ENCODE measurements at regions not wholly inside any gene's neighbourhood (a gene's known extent, or its start where the extent isn't known, plus 50 kb on each side); places are given as distances from the start of the nearest gene placed in this dataset.
"Not testable (repeated sequence)": the region's sequence is repeated elsewhere in the genome, so short reads cannot be mapped to it uniquely, and the experiment has no call there.

DNA sequence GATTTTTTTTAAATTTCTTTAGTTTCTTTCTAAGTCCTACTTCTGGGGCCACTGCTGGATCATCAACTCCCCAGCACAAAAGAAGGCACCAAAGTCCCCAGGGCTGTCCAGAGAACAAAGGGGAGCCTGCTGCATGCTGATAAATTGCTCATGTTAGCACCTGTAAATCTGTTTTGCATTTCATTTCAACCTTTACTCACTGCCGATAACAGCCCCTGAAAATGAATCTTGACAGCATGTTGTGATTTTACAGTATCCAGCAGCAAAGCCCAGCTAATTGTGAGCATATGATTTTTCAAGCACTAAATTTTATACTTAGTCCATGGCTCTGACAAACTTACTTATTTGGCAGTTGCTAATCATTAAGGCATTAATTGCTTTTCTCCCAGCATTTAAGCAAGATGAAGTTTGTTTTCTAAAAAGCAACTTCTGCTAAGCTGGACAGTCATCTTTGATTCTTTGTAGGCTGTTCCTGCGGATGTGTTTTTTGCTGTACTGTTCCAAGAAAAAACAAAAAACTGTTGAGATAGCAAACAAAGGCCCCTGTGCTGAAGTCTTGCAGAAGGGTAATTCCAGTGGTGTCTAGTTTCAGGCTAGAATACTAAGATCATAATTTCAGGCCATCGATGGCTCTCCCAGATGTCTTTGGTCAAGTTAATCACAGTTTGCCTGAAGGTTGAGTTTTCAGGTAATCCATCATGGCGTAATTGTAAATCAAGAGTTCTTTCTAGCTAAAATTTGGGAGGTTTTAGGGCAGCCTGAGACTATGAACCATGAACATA, 73.1 kb upstream of the GAS1 start:
- Histone ChIP-seq H3K4me1 (peaks cover 0 to 12% (median 0%) of the 10 kb centered on the region in 4 donors), H3K9me3 (no peaks in the 10 kb centered on the region), H3K36me3 (no peaks in the 10 kb centered on the region), H3K27me3 (no peaks in the 10 kb centered on the region), H3K4me3 (no peak overlapping the region), H3K27ac (no peak overlapping the region)
- TF ChIP-seq EP300 (IDR thresholded peaks at IDR 0.05) (no peak), POLR2AphosphoS5 (IDR thresholded peaks at IDR 0.05) (no peak), POLR2A (IDR thresholded peaks at IDR 0.05) (no peak)
- TF ChIP-seq, protein P1, sequence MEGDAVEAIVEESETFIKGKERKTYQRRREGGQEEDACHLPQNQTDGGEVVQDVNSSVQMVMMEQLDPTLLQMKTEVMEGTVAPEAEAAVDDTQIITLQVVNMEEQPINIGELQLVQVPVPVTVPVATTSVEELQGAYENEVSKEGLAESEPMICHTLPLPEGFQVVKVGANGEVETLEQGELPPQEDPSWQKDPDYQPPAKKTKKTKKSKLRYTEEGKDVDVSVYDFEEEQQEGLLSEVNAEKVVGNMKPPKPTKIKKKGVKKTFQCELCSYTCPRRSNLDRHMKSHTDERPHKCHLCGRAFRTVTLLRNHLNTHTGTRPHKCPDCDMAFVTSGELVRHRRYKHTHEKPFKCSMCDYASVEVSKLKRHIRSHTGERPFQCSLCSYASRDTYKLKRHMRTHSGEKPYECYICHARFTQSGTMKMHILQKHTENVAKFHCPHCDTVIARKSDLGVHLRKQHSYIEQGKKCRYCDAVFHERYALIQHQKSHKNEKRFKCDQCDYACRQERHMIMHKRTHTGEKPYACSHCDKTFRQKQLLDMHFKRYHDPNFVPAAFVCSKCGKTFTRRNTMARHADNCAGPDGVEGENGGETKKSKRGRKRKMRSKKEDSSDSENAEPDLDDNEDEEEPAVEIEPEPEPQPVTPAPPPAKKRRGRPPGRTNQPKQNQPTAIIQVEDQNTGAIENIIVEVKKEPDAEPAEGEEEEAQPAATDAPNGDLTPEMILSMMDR (IDR thresholded peaks at IDR 0.05) = no peak
- 81 to 91% (median 83%) methylated on average over 4 of the region's 4 CpGs for WGBS, 5 donors
- DNase-seq = no peak
- intact Hi-C loops (cut with DNase I; ENCODE audit: low total_unique reads) = no loop called here

DNA sequence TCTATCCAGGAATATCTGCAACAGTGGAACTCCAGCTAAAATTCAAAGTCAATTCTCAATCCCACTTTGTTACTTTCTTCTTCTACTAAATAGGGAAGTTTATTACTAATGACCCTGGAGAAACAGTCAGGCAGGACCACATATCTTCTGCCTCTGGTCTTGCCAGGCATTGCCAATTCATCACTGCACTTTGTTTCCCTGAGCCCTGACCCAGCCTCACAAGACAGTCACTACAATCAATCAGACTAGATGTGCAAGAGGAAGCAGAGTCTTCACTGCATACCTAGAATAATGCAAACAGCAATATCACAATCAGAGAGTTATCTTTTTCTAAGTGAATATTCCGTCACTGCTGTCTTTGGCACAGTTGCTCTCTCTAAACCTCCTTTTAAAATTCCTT, 74.9 kb upstream of the GAS1 start:
- TF ChIP-seq POLR2A (IDR thresholded peaks at IDR 0.05) (no peak), EP300 (IDR thresholded peaks at IDR 0.05) (no peak)
- H3K9me3 ChIP-seq = no peaks in the 10 kb centered on the region
- WGBS, 5 donors = 38 to 69% (median 48%) methylated on average over 1 of the region's 1 CpG
- H3K4me3 ChIP-seq = no peak overlapping the region
- no peak overlapping the region for H3K27ac ChIP-seq
- peaks cover 0 to 12% (median 0%) of the 10 kb centered on the region in 4 donors for H3K4me1 ChIP-seq
- DNase-seq = no peak
- intact Hi-C loops (cut with DNase I; ENCODE audit: low total_unique reads) = no loop called here
- no peaks in the 10 kb centered on the region for H3K27me3 ChIP-seq
- no peaks in the 10 kb centered on the region for H3K36me3 ChIP-seq

DNA sequence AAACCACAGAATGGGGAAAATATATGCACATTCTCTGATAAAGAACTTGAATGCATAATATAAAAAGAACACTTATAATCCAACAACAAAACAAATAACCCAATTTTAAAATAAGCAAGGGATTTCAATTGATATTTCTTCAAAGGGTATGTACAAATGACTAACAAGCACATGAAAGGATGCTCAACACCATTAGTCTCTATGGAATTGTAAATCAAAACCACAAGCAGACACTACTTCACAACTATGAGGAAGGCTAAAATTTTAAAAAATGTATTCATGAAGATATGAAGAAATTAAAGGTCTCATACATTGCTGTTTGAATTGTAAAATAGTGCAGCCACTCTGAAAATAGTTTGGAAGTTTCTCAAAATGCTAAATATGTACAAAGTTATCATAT, 78.9 kb upstream of the GAS1 start:
- TF ChIP-seq POLR2A (IDR thresholded peaks at IDR 0.05) = no peak
- TF ChIP-seq, protein P1 (IDR thresholded peaks at IDR 0.05) = no peak
- H3K4me3 ChIP-seq = no peak overlapping the region
- no peak overlapping the region for H3K27ac ChIP-seq
- intact Hi-C loops (cut with DNase I; ENCODE audit: low total_unique reads) = no loop called here
- H3K9me3 ChIP-seq = no peaks in the 10 kb centered on the region
- H3K27me3 ChIP-seq = no peaks in the 10 kb centered on the region
- DNase-seq = no peak
- peaks cover 0 to 12% (median 0%) of the 10 kb centered on the region in 4 donors for H3K4me1 ChIP-seq
- no peaks in the 10 kb centered on the region for H3K36me3 ChIP-seq

DNA sequence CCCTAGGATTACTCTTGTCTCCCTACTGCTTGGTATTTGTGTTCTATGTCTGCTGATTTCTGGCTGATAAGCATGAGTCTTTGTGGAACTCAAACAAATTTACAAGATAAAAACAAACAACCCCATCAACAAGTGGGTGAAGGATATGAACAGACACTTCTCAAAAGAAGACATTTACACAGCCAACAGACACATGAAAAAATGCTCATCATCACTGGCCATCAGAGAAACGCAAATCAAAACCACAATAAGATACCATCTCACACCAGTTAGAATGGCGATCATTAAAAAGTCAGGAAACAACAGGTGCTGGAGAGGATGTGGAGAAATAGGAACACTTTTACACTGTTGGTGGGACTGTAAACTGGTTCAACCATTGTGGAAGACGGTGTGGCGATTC, 81.5 kb upstream of the GAS1 start:
- DNase-seq; H3K27me3 ChIP-seq; H3K4me1 ChIP-seq; intact Hi-C loops (cut with DNase I; ENCODE audit: low total_unique reads); H3K9me3 ChIP-seq; H3K36me3 ChIP-seq; H3K4me3 ChIP-seq; H3K27ac ChIP-seq: not testable (repeated sequence)
- 89 to 93% (median 90%) methylated on average over 3 to 4 of the region's 4 CpGs for WGBS, 5 donors

DNA sequence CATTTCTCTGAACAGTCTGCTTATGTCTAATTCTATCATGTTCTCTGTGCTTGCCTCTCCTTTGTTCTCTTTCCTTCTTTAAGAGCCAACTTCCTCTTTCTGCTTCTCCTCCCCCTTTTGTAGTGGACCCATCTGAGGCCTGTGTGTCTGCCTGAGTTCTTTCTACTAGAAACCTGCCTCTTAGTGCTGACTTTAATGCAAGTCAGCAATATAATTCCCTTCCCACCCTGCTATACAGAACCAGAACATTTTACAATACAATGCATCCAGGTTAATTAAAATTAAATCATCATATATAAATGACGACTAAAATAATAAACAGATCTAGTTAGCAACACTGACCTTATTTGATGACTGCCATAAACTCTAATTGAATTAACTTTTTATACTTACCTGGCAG, 82.6 kb upstream of the GAS1 start:
- Histone ChIP-seq H3K4me3 (no peak overlapping the region), H3K36me3 (no peaks in the 10 kb centered on the region), H3K9me3 (no peaks in the 10 kb centered on the region), H3K27ac (peak overlapping the region in 1 of 5 donors; percentile 19), H3K4me1 (peaks cover 0 to 5% (median 0%) of the 10 kb centered on the region in 4 donors), H3K27me3 (no peaks in the 10 kb centered on the region)
- intact Hi-C loops (cut with DNase I; ENCODE audit: low total_unique reads) = no loop called here
- WGBS, 5 donors = 69 to 92% (median 79%) methylated on average over 1 of the region's 1 CpG
- TF ChIP-seq, protein P1 (IDR thresholded peaks at IDR 0.05) = no peak
- DNase-seq = no peak

All from stomach (tissue), 8 donors.